K562 (cell line): ENCODE measurements at regions not wholly inside any gene's neighbourhood (a gene's known extent, or its start where the extent isn't known, plus 50 kb on each side); places are given as distances from the start of the nearest gene placed in this dataset.

Experiments
- ATAC-seq: fragments of 200-7000 bp; cut with Tn5 transposase; 3 replicates; pipeline ENCODE4 v1.9.1; 2020; ENCODE audit warnings: moderate library complexity
- BruUV-seq: library from RNA; stranded (reverse); fragments of 400-500 nt; replicated peaks from 2 replicates; lab custom pipeline; 2021; lab: Mats Ljungman, UMichigan
- CTCF ChIA-PET: fragments of 300-600 bp; formaldehyde crosslinking; extraction: SDS; loops from one replicate; lab custom pipeline; 2021; ENCODE audit warnings: low intra/inter-chr PET ratio; lab: Yijun Ruan, JAX
- POLR2A ChIA-PET: fragments of 300-600, 350-650 bp; sonication (Branson Sonifier 250); formaldehyde crosslinking; extraction: SDS; loops from one replicate; lab custom pipeline; 2021; ENCODE audit warnings: antibody characterized with exemption, inconsistent platforms; lab: Yijun Ruan, JAX
- DNase-seq, 4 experiments: peaks; one replicate each; pipeline versions ENCODE4 v3.0.0 to v3.0.0-alpha.2; 2011 to 2018; ENCODE audit warnings: low spot score in 3 of 4, mixed read lengths in 3 of 4; ENCODE audit errors: extremely low read depth in 1 of 4
- FAIRE-seq: peaks from 2 replicates; lab custom pipeline; 2011; peaks lifted over from hg19 to GRCh38; lab: Jason Lieb, UNC
- H2AFZ ChIP-seq: 2 replicates; pipeline ENCODE4 v1.6.0; 2011; ENCODE audit warnings: low read depth, low read length, control low read depth, inconsistent platforms
- H3K27ac ChIP-seq: fragments of 200-600 bp; 3 replicates; pipeline ENCODE4 v1.8.0; 2011; ENCODE audit warnings: low read depth, mild to moderate bottlenecking, control low read depth, inconsistent platforms, low read length, moderate library complexity, mixed read lengths; ENCODE audit errors: extremely low read depth
- H3K27me3 ChIP-seq, 2 experiments: fragments of 300-600 bp in 1 of 2; 2 replicates in 1 of 2; 3 replicates in 1 of 2; pipeline versions ENCODE4 v1.6.0 to v1.8.0; 2011; ENCODE audit warnings: inconsistent platforms in 2 of 2, low read length in 2 of 2, mild to moderate bottlenecking in 1 of 2, mixed read lengths in 1 of 2, moderate library complexity in 1 of 2; ENCODE audit not compliant: control insufficient read depth in 2 of 2, insufficient read depth in 2 of 2
- H3K36me3 ChIP-seq: fragments of 300-600 bp; 3 replicates; pipeline ENCODE4 v1.8.0; 2011; ENCODE audit warnings: mild to moderate bottlenecking, low read length, inconsistent platforms; ENCODE audit not compliant: control insufficient read depth, insufficient read depth
- H3K4me1 ChIP-seq, 2 experiments: fragments of 200-600 bp in 1 of 2; replicated peaks in 1 of 2; 2 replicates in 1 of 2; 3 replicates in 1 of 2; pipeline versions ENCODE4 v1.5.1 to v1.8.0; 2011; ENCODE audit warnings: inconsistent platforms in 2 of 2, low read length in 2 of 2, mild to moderate bottlenecking in 1 of 2, mixed read lengths in 1 of 2, moderate library complexity in 1 of 2; ENCODE audit not compliant: control insufficient read depth in 2 of 2, insufficient read depth in 2 of 2
- H3K4me2 ChIP-seq: 2 replicates; pipeline ENCODE4 v1.6.1; 2011; ENCODE audit warnings: low read length, control low read depth, inconsistent platforms, mixed read lengths; ENCODE audit not compliant: insufficient read depth
- H3K4me3 ChIP-seq: fragments of 200-600 bp; sonication (generic), shearing (Covaris generic); 2 replicates; pipeline ENCODE4 v1.5.1; 2016; ENCODE audit warnings: control low read depth, inconsistent platforms
- H3K79me2 ChIP-seq: fragments of 200-600 bp; 3 replicates; pipeline ENCODE4 v1.8.0; 2011; ENCODE audit warnings: low read length, inconsistent platforms; ENCODE audit not compliant: control insufficient read depth, insufficient read depth
- H3K9ac ChIP-seq, 2 experiments: 2 replicates each; pipeline versions ENCODE4 v1.6.0 to v1.6.1; 2011; ENCODE audit warnings: low read depth in 2 of 2, low read length in 2 of 2, control low read depth in 1 of 2, inconsistent platforms in 1 of 2, mild to moderate bottlenecking in 1 of 2, mixed read lengths in 1 of 2; ENCODE audit not compliant: insufficient read depth in 1 of 2
- H3K9me1 ChIP-seq: one replicate; pipeline ENCODE4 v1.6.0; 2011; ENCODE audit warnings: inconsistent platforms, mild to moderate bottlenecking, low read length, moderate library complexity; ENCODE audit not compliant: control insufficient read depth, insufficient read depth
- H3K9me3 ChIP-seq: replicated peaks from 2 replicates; pipeline ENCODE4 v1.5.1; 2011; ENCODE audit warnings: low read depth, low read length, inconsistent platforms; ENCODE audit not compliant: control insufficient read depth, insufficient read depth
- H4K20me1 ChIP-seq: replicated peaks from 2 replicates; pipeline ENCODE4 v1.6.1; 2011; ENCODE audit warnings: low read length, inconsistent platforms, mixed read lengths; ENCODE audit not compliant: control insufficient read depth, insufficient read depth
- ATF7 ChIP-seq: fragments of 450-650 bp; IDR thresholded peaks from 2 replicates; pipeline ENCODE4 v1.7.1; 2014; ENCODE audit warnings: mild to moderate bottlenecking, moderate library complexity
- BRF1 ChIP-seq: IDR thresholded peaks from 3 replicates; pipeline ENCODE4 v1.6.1; 2011; ENCODE audit warnings: borderline replicate concordance, mild to moderate bottlenecking; ENCODE audit not compliant: insufficient read length; ENCODE audit errors: extremely low read depth
- E2F3 ChIP-seq: fragments of 250-450 bp; sonication (Bioruptor Pico); IDR thresholded peaks from 2 replicates; pipeline ENCODE4 v1.4.0; 2020; ENCODE audit warnings: mild to moderate bottlenecking
- GATAD2B ChIP-seq: fragments of 450-650 bp; IDR thresholded peaks from 2 replicates; pipeline ENCODE4 v1.6.1; 2017; ENCODE audit warnings: mild to moderate bottlenecking, borderline replicate concordance
- NFIX ChIP-seq: fragments of 250-450 bp; sonication (Bioruptor Pico); IDR thresholded peaks from 2 replicates; pipeline ENCODE4 v1.4.0; 2020; ENCODE audit warnings: low read depth, mild to moderate bottlenecking, moderate library complexity
- PURB ChIP-seq: sonication (generic); formaldehyde crosslinking; IDR thresholded peaks from 2 replicates; pipeline ENCODE4 v1.9.0; 2021; ENCODE audit warnings: low read depth, mild to moderate bottlenecking, missing genetic modification reagents
- SMAD4 ChIP-seq: fragments of 250-450 bp; sonication (Bioruptor Pico); conservative IDR thresholded peaks from 2 replicates; pipeline ENCODE4 v1.8.0; 2021; ENCODE audit warnings: inconsistent platforms, mild to moderate bottlenecking, moderate library complexity
- SNIP1 ChIP-seq: fragments of 450-650 bp; IDR thresholded peaks from 2 replicates; pipeline ENCODE4 v1.7.1; 2017; ENCODE audit warnings: low read depth, mild to moderate bottlenecking
- TAF7 ChIP-seq: fragments of 450-650 bp; IDR thresholded peaks from 2 replicates; pipeline ENCODE4 v1.6.1; 2016; ENCODE audit warnings: missing genetic modification characterization, missing compliant biosample characterization
- TFAM ChIP-seq: fragments of 250-450 bp; sonication (Bioruptor Pico); conservative IDR thresholded peaks from 2 replicates; pipeline ENCODE4 v1.5.0; 2021; ENCODE audit warnings: mild to moderate bottlenecking, moderate library complexity
- TRIM28 ChIP-seq: fragments of 450-650 bp; IDR thresholded peaks from 2 replicates; pipeline ENCODE4 v1.6.1; 2017
- WGBS: fragments of 100-300 bp; shearing (Covaris generic); methylation state at CpG from one replicate; pipeline ENCODE4 v1.1.6; 2016; ENCODE audit warnings: low coverage, mixed read lengths; ENCODE audit not compliant: insufficient coverage; ENCODE audit errors: missing lambda C conversion rate; 5-methylcytosine and 5-hydroxymethylcytosine counted together
- in situ Hi-C: fragments of 300-500 bp; cut with MboI; formaldehyde crosslinking; loops from 4 replicates; pipeline ENCODE4 v1.15.0; 2018; ENCODE audit warnings: inconsistent platforms, mixed read lengths
- intact Hi-C: fragments of 100-400 bp; cut with micrococcal nuclease; formaldehyde crosslinking; loops from 2 replicates; pipeline ENCODE4 v1.14.2; 2022
- TF ChIP-seq, protein P1 (sequence below): fragments of 250-450 bp; sonication (Bioruptor Pico); IDR thresholded peaks from 2 replicates; pipeline ENCODE4 v1.9.0; 2021; ENCODE audit warnings: mild to moderate bottlenecking
- TF ChIP-seq, protein P2 (sequence below): sonication (generic); formaldehyde crosslinking; IDR thresholded peaks from 2 replicates; pipeline ENCODE4 v1.9.0; 2022; ENCODE audit warnings: mild to moderate bottlenecking, missing genetic modification reagents
- TF ChIP-seq, protein P3 (sequence below): fragments of 450-650 bp; IDR thresholded peaks from 2 replicates; pipeline ENCODE4 v1.6.1; 2016; ENCODE audit warnings: antibody characterized with exemption
- TF ChIP-seq, protein P4 (sequence below): IDR thresholded peaks from 2 replicates; pipeline ENCODE4 v1.6.1; 2014; ENCODE audit warnings: antibody characterized with exemption
- TF ChIP-seq, protein P5 (sequence below): fragments of 150-350 bp; conservative IDR thresholded peaks from 2 replicates; pipeline ENCODE4 v1.6.1; 2014; ENCODE audit warnings: low read length

DNA sequence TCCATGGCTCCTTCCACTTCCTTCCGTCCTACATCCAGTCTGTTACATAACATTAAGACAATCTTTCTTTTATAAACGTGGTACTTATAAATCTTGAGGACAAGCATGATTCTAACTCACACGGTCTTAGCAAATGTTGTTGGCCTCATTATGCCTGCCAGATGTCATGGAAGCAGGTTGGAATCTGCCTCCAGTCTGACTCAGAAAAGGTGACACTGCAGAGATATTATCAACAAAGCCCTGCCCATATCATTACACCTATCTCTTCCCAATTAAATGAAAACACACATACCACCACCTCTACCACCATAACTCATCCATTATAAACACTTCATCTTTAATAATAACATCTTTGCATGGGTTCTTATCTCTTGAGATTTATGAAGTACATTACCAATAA lies 334.7 kb upstream of the CHAC2 start (continued):
- TF ChIP-seq, protein P1, sequence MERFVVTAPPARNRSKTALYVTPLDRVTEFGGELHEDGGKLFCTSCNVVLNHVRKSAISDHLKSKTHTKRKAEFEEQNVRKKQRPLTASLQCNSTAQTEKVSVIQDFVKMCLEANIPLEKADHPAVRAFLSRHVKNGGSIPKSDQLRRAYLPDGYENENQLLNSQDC, result no peak
- TF ChIP-seq, protein P2, sequence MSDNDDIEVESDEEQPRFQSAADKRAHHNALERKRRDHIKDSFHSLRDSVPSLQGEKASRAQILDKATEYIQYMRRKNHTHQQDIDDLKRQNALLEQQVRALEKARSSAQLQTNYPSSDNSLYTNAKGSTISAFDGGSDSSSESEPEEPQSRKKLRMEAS (CRISPR knock-in tag), result no peak
- TF ChIP-seq ATF7, result no peak
- TF ChIP-seq, protein P3, sequence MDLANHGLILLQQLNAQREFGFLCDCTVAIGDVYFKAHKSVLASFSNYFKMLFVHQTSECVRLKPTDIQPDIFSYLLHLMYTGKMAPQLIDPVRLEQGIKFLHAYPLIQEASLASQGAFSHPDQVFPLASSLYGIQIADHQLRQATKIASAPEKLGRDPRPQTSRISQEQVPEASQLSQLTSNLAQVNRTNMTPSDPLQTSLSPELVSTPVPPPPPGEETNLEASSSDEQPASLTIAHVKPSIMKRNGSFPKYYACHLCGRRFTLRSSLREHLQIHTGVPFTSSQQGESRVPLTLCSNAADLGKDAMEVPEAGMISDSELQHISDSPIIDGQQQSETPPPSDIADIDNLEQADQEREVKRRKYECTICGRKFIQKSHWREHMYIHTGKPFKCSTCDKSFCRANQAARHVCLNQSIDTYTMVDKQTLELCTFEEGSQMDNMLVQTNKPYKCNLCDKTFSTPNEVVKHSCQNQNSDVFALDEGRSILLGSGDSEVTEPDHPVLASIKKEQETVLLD, result no peak

DNA sequence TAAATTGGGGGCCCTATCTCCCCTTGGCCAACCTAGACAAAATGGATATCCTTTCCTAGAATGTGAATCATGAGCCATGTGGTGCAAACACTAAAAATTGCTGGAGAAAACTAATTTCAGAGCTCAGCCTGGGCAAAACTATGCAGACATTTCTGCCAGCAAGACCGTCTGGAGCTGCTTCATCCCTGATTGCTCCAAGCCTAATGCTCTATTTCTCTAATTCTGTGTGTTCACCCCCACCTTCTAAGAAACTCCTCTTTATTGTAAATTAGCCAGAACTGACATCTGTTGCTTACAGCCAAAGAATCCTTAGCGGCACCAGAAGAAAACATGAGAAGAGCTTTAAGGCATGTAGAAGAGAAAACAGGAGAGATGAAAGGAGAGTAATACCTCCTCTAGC lies 337.7 kb upstream of the CHAC2 start:
- ChIA-PET POLR2A (interaction anchor here (1.0 kb wide), 1 partner anchor 8 kb away, joined by 4 read pairs; no protein-coding TSS in a partner anchor), CTCF (no interaction called here)
- in situ Hi-C loops (no loop called here), intact Hi-C loops (loop anchor here (10.0 kb wide), 2 partner anchors 305 to 395 kb away; no protein-coding TSS in a partner anchor)
- DNase-seq (no peak), ATAC-seq (no peak), FAIRE-seq (no peak)
- H3K9me3 ChIP-seq, result no peaks in the 10 kb centered on the region
- H3K4me3 ChIP-seq, result no peak overlapping the region
- 8% methylated on average over 2 of the region's 2 CpGs for WGBS
- no peaks in the 10 kb centered on the region for H3K79me2 ChIP-seq
- no peaks in the 10 kb centered on the region for H3K27me3 ChIP-seq
- no peaks in the 10 kb centered on the region for H3K4me1 ChIP-seq
- no peaks in the 10 kb centered on the region for H3K36me3 ChIP-seq
- H3K27ac ChIP-seq, result no peak overlapping the region
- no peaks in the 10 kb centered on the region for H3K9me1 ChIP-seq
- H3K4me2 ChIP-seq, result no peak overlapping the region
- no peaks in the 10 kb centered on the region for H4K20me1 ChIP-seq
- no TSS peak for BruUV-seq
- no peak overlapping the region for H2AFZ ChIP-seq
- no peak overlapping the region for H3K9ac ChIP-seq
- TF ChIP-seq BRF1, result no peak
- no peak for TF ChIP-seq E2F3 (CRISPR knock-in tag)
- TF ChIP-seq, protein P4, sequence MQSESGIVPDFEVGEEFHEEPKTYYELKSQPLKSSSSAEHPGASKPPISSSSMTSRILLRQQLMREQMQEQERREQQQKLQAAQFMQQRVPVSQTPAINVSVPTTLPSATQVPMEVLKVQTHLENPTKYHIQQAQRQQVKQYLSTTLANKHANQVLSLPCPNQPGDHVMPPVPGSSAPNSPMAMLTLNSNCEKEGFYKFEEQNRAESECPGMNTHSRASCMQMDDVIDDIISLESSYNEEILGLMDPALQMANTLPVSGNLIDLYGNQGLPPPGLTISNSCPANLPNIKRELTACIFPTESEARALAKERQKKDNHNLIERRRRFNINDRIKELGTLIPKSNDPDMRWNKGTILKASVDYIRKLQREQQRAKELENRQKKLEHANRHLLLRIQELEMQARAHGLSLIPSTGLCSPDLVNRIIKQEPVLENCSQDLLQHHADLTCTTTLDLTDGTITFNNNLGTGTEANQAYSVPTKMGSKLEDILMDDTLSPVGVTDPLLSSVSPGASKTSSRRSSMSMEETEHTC, result no peak
- no peak for TF ChIP-seq SNIP1
- TF ChIP-seq GATAD2B, result no peak
- TF ChIP-seq TAF7 (tag), result no peak
- no peak for TF ChIP-seq SMAD4 (CRISPR knock-in tag)
- TF ChIP-seq PURB, result no peak
- no peak for TF ChIP-seq TRIM28
- TF ChIP-seq, protein P5, sequence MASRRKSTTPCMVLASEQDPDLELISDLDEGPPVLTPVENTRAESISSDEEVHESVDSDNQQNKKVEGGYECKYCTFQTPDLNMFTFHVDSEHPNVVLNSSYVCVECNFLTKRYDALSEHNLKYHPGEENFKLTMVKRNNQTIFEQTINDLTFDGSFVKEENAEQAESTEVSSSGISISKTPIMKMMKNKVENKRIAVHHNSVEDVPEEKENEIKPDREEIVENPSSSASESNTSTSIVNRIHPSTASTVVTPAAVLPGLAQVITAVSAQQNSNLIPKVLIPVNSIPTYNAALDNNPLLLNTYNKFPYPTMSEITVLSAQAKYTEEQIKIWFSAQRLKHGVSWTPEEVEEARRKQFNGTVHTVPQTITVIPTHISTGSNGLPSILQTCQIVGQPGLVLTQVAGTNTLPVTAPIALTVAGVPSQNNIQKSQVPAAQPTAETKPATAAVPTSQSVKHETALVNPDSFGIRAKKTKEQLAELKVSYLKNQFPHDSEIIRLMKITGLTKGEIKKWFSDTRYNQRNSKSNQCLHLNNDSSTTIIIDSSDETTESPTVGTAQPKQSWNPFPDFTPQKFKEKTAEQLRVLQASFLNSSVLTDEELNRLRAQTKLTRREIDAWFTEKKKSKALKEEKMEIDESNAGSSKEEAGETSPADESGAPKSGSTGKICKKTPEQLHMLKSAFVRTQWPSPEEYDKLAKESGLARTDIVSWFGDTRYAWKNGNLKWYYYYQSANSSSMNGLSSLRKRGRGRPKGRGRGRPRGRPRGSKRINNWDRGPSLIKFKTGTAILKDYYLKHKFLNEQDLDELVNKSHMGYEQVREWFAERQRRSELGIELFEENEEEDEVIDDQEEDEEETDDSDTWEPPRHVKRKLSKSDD, result no peak
- TF ChIP-seq TFAM (CRISPR knock-in tag), result no peak
- TF ChIP-seq NFIX (CRISPR knock-in tag), result no peak
